ENCODE measurements at regions not wholly inside any gene's neighbourhood (a gene's known extent, or its start where the extent isn't known, plus 50 kb on each side); places are given as distances from the start of the nearest gene placed in this dataset.

DNA sequence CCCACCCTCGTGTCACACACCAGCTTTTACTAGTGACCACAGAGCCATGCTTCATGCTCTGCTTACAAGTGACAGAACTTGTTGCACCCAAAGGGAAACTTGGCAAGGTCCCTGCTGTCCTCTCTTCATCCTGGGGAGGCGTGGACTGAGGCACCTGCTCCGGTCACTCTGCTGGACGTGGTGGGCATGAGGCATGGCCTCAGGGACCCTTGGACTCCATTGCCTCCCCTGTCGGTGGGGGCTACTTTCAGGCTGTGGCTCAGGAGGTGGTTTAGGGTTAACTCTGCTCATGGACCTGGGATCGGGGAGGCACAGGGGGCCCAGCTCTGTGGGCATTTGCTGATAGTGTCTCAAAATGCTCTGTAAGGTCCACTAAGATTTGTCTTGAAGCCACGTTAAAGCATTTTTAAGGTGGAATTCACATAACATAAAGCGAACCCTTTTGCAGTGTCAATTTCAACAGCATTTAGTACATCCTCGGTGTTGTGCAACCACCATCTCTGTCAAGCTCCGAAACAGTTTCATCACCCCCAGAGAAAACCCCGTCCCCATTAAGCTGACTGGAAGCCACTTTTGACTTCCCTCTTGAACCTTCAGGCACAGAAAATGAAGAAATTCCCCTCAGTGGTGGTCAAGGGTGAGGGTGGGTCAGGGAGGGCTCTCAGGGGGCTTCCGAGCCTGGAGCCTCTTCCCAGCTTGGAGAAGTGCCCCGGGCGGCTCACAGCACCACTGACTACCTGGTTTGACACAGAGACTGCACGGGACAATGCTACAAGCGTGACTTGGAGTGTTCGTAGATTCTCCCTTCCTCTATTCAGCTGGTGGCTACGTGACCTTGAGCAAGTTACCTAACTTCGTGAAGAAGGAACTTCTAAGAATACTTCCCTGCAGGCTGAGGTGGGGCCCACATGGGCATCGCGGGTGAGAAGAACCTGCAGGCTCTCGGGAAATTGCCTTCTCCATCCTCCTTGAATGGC, 100.0 kb upstream of the HDAC4 start:
- H3K27me3 ChIP-seq, result no peaks in the 10 kb centered on the region
- H3K9me3 ChIP-seq, result no peaks in the 10 kb centered on the region
- H3K27ac ChIP-seq, result peak overlapping the region; percentile 99
- H3K4me1 ChIP-seq (ENCODE audit: control insufficient read depth in 1 of 2, insufficient read depth in 1 of 2, low read depth in 1 of 2, low read length in 1 of 2), result peaks cover 73 to 77% of the 10 kb centered on the region in 2 experiments
- H3K36me3 ChIP-seq, result no peaks in the 10 kb centered on the region
- TF ChIP-seq, protein P1, sequence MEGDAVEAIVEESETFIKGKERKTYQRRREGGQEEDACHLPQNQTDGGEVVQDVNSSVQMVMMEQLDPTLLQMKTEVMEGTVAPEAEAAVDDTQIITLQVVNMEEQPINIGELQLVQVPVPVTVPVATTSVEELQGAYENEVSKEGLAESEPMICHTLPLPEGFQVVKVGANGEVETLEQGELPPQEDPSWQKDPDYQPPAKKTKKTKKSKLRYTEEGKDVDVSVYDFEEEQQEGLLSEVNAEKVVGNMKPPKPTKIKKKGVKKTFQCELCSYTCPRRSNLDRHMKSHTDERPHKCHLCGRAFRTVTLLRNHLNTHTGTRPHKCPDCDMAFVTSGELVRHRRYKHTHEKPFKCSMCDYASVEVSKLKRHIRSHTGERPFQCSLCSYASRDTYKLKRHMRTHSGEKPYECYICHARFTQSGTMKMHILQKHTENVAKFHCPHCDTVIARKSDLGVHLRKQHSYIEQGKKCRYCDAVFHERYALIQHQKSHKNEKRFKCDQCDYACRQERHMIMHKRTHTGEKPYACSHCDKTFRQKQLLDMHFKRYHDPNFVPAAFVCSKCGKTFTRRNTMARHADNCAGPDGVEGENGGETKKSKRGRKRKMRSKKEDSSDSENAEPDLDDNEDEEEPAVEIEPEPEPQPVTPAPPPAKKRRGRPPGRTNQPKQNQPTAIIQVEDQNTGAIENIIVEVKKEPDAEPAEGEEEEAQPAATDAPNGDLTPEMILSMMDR (IDR thresholded peaks at IDR 0.05), result peak; percentile 59
- peak overlapping the region; percentile 57 to 68 for H3K4me3 ChIP-seq (ENCODE audit: low read depth in 1 of 2, low read length in 1 of 2)

DNA sequence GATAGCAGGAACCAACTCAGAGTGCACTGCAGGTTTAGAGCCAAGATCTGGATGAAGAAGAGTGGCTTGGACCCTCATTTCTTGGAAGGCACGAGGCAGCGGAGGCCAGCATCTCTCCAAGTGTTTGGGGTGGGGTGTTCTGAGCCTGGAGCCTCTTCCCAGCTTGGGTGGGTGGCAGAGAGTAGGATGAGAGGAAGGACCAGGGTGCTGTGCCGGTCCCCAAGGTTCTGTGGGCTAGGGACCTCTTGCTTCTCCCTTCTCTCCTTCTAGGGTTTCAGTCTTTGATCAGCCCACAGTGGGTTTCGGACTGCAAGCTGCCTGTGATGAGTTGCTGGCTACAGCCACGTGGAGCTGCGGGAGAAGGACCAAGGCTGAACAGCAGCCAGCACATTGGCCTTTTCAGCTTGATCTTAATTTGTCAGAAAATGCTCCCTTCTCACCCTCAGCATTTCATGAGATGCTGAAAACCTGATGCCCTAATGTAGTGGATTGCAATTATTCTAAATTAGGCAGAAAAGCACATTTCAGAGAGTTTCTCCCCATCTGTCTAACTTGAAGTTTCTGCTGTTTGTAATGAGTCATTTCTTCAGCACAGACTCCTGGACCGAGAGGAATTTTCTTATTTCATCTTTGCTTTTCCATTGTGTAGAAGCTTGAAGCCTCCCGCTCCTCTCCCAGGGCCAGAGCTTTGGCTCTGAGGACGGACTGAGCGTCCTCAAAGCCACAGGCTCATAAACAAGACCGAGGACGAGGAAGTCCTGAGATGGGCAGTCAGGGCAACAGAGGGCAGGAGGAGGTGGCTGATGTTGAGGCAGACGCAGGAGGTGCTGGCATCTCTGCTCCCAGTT, 99.1 kb upstream of the HDAC4 start:
- Histone ChIP-seq H3K4me1 (ENCODE audit: control insufficient read depth in 1 of 2, insufficient read depth in 1 of 2, low read depth in 1 of 2, low read length in 1 of 2) (peaks cover 64 to 68% of the 10 kb centered on the region in 2 experiments), H3K27ac (peak overlapping the region; percentile 99), H3K9me3 (no peaks in the 10 kb centered on the region), H3K27me3 (no peaks in the 10 kb centered on the region), H3K4me3 (ENCODE audit: low read depth in 1 of 2, low read length in 1 of 2) (peak overlapping the region; percentile 57 to 68), H3K36me3 (no peaks in the 10 kb centered on the region)
- TF ChIP-seq, protein P1 (IDR thresholded peaks at IDR 0.05), result no peak

DNA sequence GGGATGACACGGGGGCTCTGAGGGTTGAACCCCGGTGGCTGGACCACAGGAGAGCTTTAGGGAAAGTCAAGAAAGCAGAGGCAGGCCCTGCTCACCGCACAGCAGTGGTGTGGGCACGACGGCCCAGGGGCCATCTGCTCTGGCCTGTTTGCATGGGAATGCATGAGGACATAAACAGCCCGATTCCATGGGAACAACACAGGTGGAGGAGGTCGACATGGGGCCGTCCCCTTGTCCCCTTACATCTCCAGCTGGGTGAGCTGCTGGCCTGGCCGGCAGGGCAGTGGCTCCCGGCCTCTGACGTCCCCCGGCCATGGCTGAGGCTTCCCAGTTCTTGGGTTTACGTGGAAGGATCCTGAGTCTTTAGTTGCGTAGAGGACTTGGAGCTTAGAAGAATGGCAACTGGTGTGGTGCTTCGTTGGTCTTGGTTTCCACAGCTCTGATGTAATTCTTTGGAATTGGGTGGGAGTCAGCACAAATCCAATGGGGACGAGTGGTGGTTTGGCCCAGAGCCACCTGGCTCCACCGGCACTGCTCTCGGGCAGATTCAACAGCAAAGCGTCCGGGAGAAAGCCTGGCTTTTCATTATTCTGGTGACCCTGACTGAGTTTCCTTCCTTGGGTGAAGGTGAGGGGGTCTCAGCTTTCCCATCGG, 98.3 kb upstream of the HDAC4 start:
- Histone ChIP-seq H3K4me1 (ENCODE audit: control insufficient read depth in 1 of 2, insufficient read depth in 1 of 2, low read depth in 1 of 2, low read length in 1 of 2) (peaks cover 59 to 62% of the 10 kb centered on the region in 2 experiments), H3K27me3 (no peaks in the 10 kb centered on the region), H3K27ac (peak overlapping the region; percentile 99), H3K36me3 (no peaks in the 10 kb centered on the region), H3K4me3 (ENCODE audit: low read depth in 1 of 2, low read length in 1 of 2) (peak overlapping the region in 1 of 2 experiments; percentile 68), H3K9me3 (no peaks in the 10 kb centered on the region)
- TF ChIP-seq, protein P1 (IDR thresholded peaks at IDR 0.05), result no peak

DNA sequence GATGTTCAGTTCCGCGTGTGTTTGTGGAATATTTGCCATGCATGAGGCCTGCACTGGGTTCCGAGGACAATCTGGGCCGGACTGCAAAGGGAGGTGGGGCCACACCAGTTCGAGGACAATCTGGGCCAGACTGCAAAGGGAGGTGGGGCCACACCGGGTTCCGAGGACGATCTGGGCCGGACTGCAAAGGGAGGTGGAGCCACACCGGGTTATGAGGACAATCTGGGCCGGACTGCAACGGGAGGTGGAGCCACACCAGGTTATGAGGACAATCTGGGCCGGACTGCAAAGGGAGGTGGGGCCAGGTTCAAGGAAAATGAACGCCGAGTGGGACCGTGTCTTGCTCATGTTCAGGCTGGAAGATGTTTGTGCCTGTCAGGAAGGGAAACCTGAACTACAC, 97.8 kb upstream of the HDAC4 start:
- Histone ChIP-seq H3K9me3 (no peaks in the 10 kb centered on the region), H3K27me3 (no peaks in the 10 kb centered on the region)
- TF ChIP-seq, protein P1 (IDR thresholded peaks at IDR 0.05), result no peak

DNA sequence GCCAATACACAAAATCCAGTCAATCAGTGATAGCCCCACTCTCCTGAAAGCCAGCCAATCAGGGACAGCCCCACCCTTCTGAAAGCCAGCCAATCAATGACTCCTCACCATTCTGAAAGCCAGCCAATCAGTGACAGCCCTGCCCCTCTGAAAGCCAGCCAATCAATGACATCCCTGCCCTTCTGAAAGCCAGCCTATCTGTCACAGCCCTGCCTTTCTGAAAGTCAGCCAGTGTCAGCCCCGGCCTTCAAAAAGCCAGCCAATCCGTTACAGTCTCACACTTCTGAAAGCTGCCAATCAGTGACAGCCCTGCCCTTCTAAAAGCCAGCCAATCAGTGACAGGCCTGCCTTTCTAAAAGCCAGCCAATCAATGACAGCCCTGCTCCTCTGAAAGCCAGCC, 95.9 kb upstream of the HDAC4 start:
- H3K27me3 ChIP-seq, result no peaks in the 10 kb centered on the region
- H3K36me3 ChIP-seq, result no peaks in the 10 kb centered on the region
- H3K4me3 ChIP-seq (ENCODE audit: low read depth in 1 of 2, low read length in 1 of 2), result no peak overlapping the region
- peaks cover 53% of the 10 kb centered on the region in 2 experiments for H3K4me1 ChIP-seq (ENCODE audit: control insufficient read depth in 1 of 2, insufficient read depth in 1 of 2, low read depth in 1 of 2, low read length in 1 of 2)
- peak overlapping the region; percentile 30 for H3K27ac ChIP-seq
- TF ChIP-seq, protein P1 (IDR thresholded peaks at IDR 0.05), result no peak
- H3K9me3 ChIP-seq, result no peaks in the 10 kb centered on the region

More for the DNA sequence above, 97.8 kb upstream of the HDAC4 start:
- H3K4me3 ChIP-seq (ENCODE audit: low read depth in 1 of 2, low read length in 1 of 2), result no peak overlapping the region
- no peaks in the 10 kb centered on the region for H3K36me3 ChIP-seq
- peak overlapping the region; percentile 99 for H3K27ac ChIP-seq
- peaks cover 58 to 62% of the 10 kb centered on the region in 2 experiments for H3K4me1 ChIP-seq (ENCODE audit: control insufficient read depth in 1 of 2, insufficient read depth in 1 of 2, low read depth in 1 of 2, low read length in 1 of 2)
